AG04449 (cell line): ENCODE measurements at regions not wholly inside any gene's neighbourhood (a gene's known extent, or its start where the extent isn't known, plus 50 kb on each side); places are given as distances from the start of the nearest gene placed in this dataset.

Source experiments
- CTCF ChIA-PET: fragments of 350-600 bp; formaldehyde crosslinking; extraction: SDS; loops from one replicate; lab custom pipeline; 2021; ENCODE audit warnings: antibody characterized with exemption; lab: Yijun Ruan, JAX
- POLR2A ChIA-PET: fragments of 400-600, 350-600 bp; formaldehyde crosslinking; extraction: SDS; loops from one replicate; lab custom pipeline; 2020; ENCODE audit warnings: antibody characterized with exemption, inconsistent platforms; lab: Yijun Ruan, JAX
- DNase-seq: peaks from one replicate; pipeline ENCODE4 v3.0.0-alpha.2; 2010; ENCODE audit warnings: low read depth, low spot score
- H3K4me3 ChIP-seq: 2 replicates; pipeline ENCODE4 v1.5.1; 2011; ENCODE audit warnings: low read depth, mild to moderate bottlenecking, control low read depth, low read length
- TF ChIP-seq, protein P1 (sequence below): IDR thresholded peaks from one replicate; pipeline ENCODE4 v1.5.1; 2011; ENCODE audit warnings: mild to moderate bottlenecking, moderate library complexity, low read length, control low read depth, inconsistent platforms; ENCODE audit not compliant: insufficient read depth; ENCODE audit errors: missing control alignments

- CTCF ChIA-PET: no interaction called here
- POLR2A ChIA-PET: no interaction called here
- H3K4me3 ChIP-seq: no peak overlapping the region
- TF ChIP-seq, protein P1, sequence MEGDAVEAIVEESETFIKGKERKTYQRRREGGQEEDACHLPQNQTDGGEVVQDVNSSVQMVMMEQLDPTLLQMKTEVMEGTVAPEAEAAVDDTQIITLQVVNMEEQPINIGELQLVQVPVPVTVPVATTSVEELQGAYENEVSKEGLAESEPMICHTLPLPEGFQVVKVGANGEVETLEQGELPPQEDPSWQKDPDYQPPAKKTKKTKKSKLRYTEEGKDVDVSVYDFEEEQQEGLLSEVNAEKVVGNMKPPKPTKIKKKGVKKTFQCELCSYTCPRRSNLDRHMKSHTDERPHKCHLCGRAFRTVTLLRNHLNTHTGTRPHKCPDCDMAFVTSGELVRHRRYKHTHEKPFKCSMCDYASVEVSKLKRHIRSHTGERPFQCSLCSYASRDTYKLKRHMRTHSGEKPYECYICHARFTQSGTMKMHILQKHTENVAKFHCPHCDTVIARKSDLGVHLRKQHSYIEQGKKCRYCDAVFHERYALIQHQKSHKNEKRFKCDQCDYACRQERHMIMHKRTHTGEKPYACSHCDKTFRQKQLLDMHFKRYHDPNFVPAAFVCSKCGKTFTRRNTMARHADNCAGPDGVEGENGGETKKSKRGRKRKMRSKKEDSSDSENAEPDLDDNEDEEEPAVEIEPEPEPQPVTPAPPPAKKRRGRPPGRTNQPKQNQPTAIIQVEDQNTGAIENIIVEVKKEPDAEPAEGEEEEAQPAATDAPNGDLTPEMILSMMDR: no peak
- no peak for DNase-seq
Measured at GRCh38 chr3:132847849-132848625, 125.8 kb upstream of the NPHP3 start.

DNA sequence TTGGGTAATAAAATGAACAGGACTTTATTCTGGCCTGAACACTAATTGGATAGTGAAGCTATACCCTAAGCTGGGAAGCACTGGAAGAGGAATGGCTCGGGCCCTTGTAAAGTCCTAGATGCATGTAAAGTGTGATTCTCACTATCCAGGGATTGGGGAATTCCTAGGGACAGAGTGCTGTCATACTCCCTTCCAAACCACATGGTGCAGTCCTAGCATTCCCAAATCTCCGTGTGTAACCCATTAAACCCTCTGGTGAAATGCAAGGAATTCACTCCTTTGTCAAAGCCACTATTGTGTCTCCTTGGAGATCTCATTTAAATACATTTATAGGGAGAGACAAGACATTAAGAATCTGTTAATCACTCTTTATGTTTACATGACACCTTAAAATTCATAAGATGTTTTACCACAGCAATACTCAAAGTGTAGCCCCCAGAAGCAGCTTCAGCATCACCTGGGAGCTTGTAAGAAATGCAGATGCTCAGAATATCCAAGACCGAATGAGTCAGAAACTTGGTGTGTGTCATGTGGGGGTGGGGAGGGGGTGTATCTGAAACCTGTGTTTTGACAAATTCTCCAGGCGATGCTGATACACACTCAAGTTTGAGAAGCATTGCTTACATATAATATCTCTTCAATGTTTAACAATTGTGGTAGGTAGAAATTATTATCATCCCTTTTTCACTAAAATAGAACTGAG is 121.8 kb upstream of the NPHP3 start:
- CTCF ChIA-PET: no interaction called here
- POLR2A ChIA-PET: no interaction called here
- no peak for DNase-seq
- no peak overlapping the region for H3K4me3 ChIP-seq
- TF ChIP-seq, protein P1: no peak

DNA sequence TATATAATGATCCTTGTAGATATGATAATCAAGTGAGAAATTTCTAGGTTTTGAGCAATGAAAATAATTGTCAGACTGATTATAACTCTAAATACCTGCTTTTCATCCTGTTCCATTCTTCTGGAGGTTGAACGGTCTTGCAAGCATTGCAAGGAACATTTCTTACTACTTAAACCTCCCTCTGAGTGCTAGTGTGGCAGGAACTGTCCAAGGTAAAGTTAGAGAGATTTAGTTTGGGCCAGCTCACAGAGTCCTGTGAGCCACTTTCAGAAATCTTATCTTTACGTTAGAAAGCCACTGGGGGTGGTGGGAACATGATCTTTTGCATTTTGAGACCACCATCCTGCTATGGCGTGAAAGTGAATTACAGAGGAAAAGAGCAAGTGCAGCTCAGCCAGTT is 121.1 kb upstream of the NPHP3 start:
- TF ChIP-seq, protein P1: no peak
- ChIA-PET POLR2A (no interaction called here), CTCF (no interaction called here)
- no peak for DNase-seq
- no peak overlapping the region for H3K4me3 ChIP-seq

DNA sequence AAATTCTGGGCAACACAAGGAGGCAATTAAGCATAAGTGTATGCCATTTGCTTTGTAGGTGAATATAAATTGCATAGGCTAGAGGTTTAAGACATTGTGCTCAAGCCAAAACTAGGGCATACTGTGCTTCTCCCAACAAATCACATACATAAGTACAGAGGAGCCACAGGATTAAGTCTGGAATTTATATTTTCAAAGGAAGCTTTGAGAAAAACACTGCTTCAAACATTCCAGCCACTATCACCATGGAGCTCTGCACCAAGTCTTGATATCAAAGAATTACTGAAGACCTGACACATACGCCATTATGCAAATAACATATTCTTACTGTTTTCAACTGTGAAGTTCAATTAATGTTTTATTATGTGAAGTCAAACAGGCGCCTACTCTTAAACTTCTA is 119.4 kb upstream of the NPHP3 start:
- ChIA-PET CTCF (interaction anchor here (0.7 kb wide), 1 partner anchor 20 kb away, joined by 3 read pairs; no protein-coding TSS in a partner anchor), POLR2A (no interaction called here)
- DNase-seq: no peak
- TF ChIP-seq, protein P1: no peak
- H3K4me3 ChIP-seq: no peak overlapping the region

DNA sequence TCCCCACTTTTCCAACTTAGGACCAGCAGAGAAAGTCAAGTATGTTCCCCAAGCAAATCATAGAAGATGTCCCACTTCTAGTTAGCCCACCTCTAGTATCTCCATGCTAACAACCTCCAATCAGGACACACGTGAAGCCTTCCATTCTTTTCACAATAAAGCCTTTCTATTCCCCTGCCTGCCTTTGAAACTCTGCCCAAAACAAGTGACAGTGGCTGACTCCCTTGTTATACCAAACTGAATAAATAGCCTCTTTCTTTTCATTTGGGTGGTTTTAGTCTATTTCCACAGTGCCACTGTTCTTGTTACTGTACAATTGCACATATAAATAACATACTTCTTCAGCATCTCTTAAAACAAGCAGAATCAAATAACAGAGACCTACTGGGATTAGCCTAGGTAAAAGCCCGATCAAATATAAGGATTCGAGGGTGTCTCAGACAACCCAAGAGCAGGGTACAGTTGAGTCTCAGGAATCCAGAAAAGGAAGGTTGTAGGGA is 118.0 kb upstream of the NPHP3 start:
- no peak overlapping the region for H3K4me3 ChIP-seq
- no peak for DNase-seq
- CTCF ChIA-PET: no interaction called here
- POLR2A ChIA-PET: no interaction called here
- TF ChIP-seq, protein P1: no peak

- TF ChIP-seq, protein P1: no peak
- ChIA-PET POLR2A (no interaction called here), CTCF (no interaction called here)
- H3K4me3 ChIP-seq: no peak overlapping the region
- DNase-seq: no peak
Measured at GRCh38 chr3:132838477-132838876, 116.3 kb upstream of the NPHP3 start.
